ENCODE measurements at regions not wholly inside any gene's neighbourhood (a gene's known extent, or its start where the extent isn't known, plus 50 kb on each side); places are given as distances from the start of the nearest gene placed in this dataset.

- TF ChIP-seq, protein P1, sequence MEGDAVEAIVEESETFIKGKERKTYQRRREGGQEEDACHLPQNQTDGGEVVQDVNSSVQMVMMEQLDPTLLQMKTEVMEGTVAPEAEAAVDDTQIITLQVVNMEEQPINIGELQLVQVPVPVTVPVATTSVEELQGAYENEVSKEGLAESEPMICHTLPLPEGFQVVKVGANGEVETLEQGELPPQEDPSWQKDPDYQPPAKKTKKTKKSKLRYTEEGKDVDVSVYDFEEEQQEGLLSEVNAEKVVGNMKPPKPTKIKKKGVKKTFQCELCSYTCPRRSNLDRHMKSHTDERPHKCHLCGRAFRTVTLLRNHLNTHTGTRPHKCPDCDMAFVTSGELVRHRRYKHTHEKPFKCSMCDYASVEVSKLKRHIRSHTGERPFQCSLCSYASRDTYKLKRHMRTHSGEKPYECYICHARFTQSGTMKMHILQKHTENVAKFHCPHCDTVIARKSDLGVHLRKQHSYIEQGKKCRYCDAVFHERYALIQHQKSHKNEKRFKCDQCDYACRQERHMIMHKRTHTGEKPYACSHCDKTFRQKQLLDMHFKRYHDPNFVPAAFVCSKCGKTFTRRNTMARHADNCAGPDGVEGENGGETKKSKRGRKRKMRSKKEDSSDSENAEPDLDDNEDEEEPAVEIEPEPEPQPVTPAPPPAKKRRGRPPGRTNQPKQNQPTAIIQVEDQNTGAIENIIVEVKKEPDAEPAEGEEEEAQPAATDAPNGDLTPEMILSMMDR (IDR thresholded peaks at IDR 0.05; ENCODE audit: low read depth, low read length) = no peak
- no peaks in the 10 kb centered on the region for H3K9me3 ChIP-seq (ENCODE audit: insufficient read depth, low read length)
- no peak overlapping the region for H3K9ac ChIP-seq (ENCODE audit: low read length)
- no peak overlapping the region for H3K4me3 ChIP-seq (ENCODE audit: low read length)
- H3K4me1 ChIP-seq (ENCODE audit: low read length) = no peaks in the 10 kb centered on the region
- no peaks in the 10 kb centered on the region for H3K36me3 ChIP-seq (replicated peaks; ENCODE audit: low read depth, low read length)
- no peak overlapping the region for H2AFZ ChIP-seq (ENCODE audit: low read depth, low read length)
- no peaks in the 10 kb centered on the region for H3K79me2 ChIP-seq (ENCODE audit: low read length)
- H4K20me1 ChIP-seq (ENCODE audit: insufficient read depth, low read length) = no peaks in the 10 kb centered on the region
- H3K27ac ChIP-seq (ENCODE audit: low read length) = no peak overlapping the region
- no peak overlapping the region for H3K4me2 ChIP-seq (ENCODE audit: low read length)
- no peaks in the 10 kb centered on the region for H3K27me3 ChIP-seq (ENCODE audit: low read depth, low read length)
Measured at GRCh38 chr2:59733567-59733930, 819.9 kb downstream of the BCL11A start.

GRCh38 chr2:59732871-59733566, 820.4 kb downstream of the BCL11A start:
- H3K27ac ChIP-seq (ENCODE audit: low read length) = no peak overlapping the region
- no peak for TF ChIP-seq EZH2phosphoT487 (IDR thresholded peaks at IDR 0.05; ENCODE audit: low read depth)
- TF ChIP-seq, protein P1 (IDR thresholded peaks at IDR 0.05; ENCODE audit: low read depth, low read length) = no peak
- H3K36me3 ChIP-seq (replicated peaks; ENCODE audit: low read depth, low read length) = no peaks in the 10 kb centered on the region
- H3K4me1 ChIP-seq (ENCODE audit: low read length) = no peaks in the 10 kb centered on the region
- H3K9ac ChIP-seq (ENCODE audit: low read length) = no peak overlapping the region
- no peak overlapping the region for H2AFZ ChIP-seq (ENCODE audit: low read depth, low read length)
- no peaks in the 10 kb centered on the region for H3K27me3 ChIP-seq (ENCODE audit: low read depth, low read length)
- H3K4me3 ChIP-seq (ENCODE audit: low read length) = no peak overlapping the region
- no peaks in the 10 kb centered on the region for H4K20me1 ChIP-seq (ENCODE audit: insufficient read depth, low read length)
- H3K4me2 ChIP-seq (ENCODE audit: low read length) = no peak overlapping the region
- no peaks in the 10 kb centered on the region for H3K9me3 ChIP-seq (ENCODE audit: insufficient read depth, low read length)
- H3K79me2 ChIP-seq (ENCODE audit: low read length) = no peaks in the 10 kb centered on the region

- H3K4me1 ChIP-seq (ENCODE audit: low read length) = peaks cover 3% of the 10 kb centered on the region; the same call in 1 of the 2 replicates
- H3K27me3 ChIP-seq (ENCODE audit: low read depth, low read length) = no peaks in the 10 kb centered on the region
- TF ChIP-seq, protein P1 (IDR thresholded peaks at IDR 0.05; ENCODE audit: low read depth, low read length) = no peak
- TF ChIP-seq EZH2phosphoT487 (IDR thresholded peaks at IDR 0.05; ENCODE audit: low read depth) = no peak
- H3K4me2 ChIP-seq (ENCODE audit: low read length) = no peak overlapping the region
- H3K36me3 ChIP-seq (replicated peaks; ENCODE audit: low read depth, low read length) = no peaks in the 10 kb centered on the region
- no peaks in the 10 kb centered on the region for H3K9me3 ChIP-seq (ENCODE audit: insufficient read depth, low read length)
- no peak overlapping the region for H3K4me3 ChIP-seq (ENCODE audit: low read length)
- H4K20me1 ChIP-seq (ENCODE audit: insufficient read depth, low read length) = no peaks in the 10 kb centered on the region
- H3K9ac ChIP-seq (ENCODE audit: low read length) = no peak overlapping the region
- H3K27ac ChIP-seq (ENCODE audit: low read length) = no peak overlapping the region
- no peak overlapping the region for H2AFZ ChIP-seq (ENCODE audit: low read depth, low read length)
- no peaks in the 10 kb centered on the region for H3K79me2 ChIP-seq (ENCODE audit: low read length)
Measured at GRCh38 chr2:59727121-59727590, 826.3 kb downstream of the BCL11A start.

GRCh38 chr2:59726228-59727120, 827.0 kb downstream of the BCL11A start:
- Histone ChIP-seq H3K4me1 (ENCODE audit: low read length) (peaks cover 3% of the 10 kb centered on the region; the same call in 1 of the 2 replicates), H3K9me3 (ENCODE audit: insufficient read depth, low read length) (no peaks in the 10 kb centered on the region), H4K20me1 (ENCODE audit: insufficient read depth, low read length) (no peaks in the 10 kb centered on the region), H3K36me3 (replicated peaks; ENCODE audit: low read depth, low read length) (no peaks in the 10 kb centered on the region), H3K27me3 (ENCODE audit: low read depth, low read length) (no peaks in the 10 kb centered on the region), H3K9ac (ENCODE audit: low read length) (no peak overlapping the region), H3K4me2 (ENCODE audit: low read length) (peak overlapping the region; percentile 16; the same call in 1 of the 2 replicates), H2AFZ (ENCODE audit: low read depth, low read length) (no peak overlapping the region), H3K79me2 (ENCODE audit: low read length) (no peaks in the 10 kb centered on the region), H3K4me3 (ENCODE audit: low read length) (no peak overlapping the region), H3K27ac (ENCODE audit: low read length) (no peak overlapping the region)
- TF ChIP-seq, protein P1 (IDR thresholded peaks at IDR 0.05; ENCODE audit: low read depth, low read length) = no peak
- TF ChIP-seq EZH2phosphoT487 (IDR thresholded peaks at IDR 0.05; ENCODE audit: low read depth) = no peak

Measured in OCI-LY3 (cell line).